Uterus (tissue), 2 donors: ENCODE measurements at regions not wholly inside any gene's neighbourhood (a gene's known extent, or its start where the extent isn't known, plus 50 kb on each side); places are given as distances from the start of the nearest gene placed in this dataset.

Source experiments
- CTCF ChIP-seq, 4 experiments: fragments of 200-600 bp in 2 of 4; fragments of 450-650 bp in 2 of 4; sonication (generic) in 2 of 4; IDR thresholded peaks; one replicate each; pipeline ENCODE4 v1.5.1; 2016 to 2019; ENCODE audit warnings: antibody characterized with exemption in 4 of 4, mild to moderate bottlenecking in 2 of 4, moderate library complexity in 1 of 4
- POLR2A ChIP-seq, 2 donors: fragments of 450-650 bp; IDR thresholded peaks; one replicate each; pipeline ENCODE4 v1.6.1; 2016; ENCODE audit warnings: antibody characterized with exemption in 2 of 2, mild to moderate bottlenecking in 1 of 2, moderate library complexity in 1 of 2

- no peak for TF ChIP-seq CTCF (IDR thresholded peaks at IDR 0.05)
- no peak for TF ChIP-seq POLR2A (IDR thresholded peaks at IDR 0.05)
These were observed 246.1 kb upstream of the ADGRL4 start for GRCh38 chr1:79252598-79252997.
